ENCODE measurements at regions not wholly inside any gene's neighbourhood (a gene's known extent, or its start where the extent isn't known, plus 50 kb on each side); places are given as distances from the start of the nearest gene placed in this dataset.
A peak's percentile ranks its signal among the peaks of the same experiment; 100 is the strongest.

DNA sequence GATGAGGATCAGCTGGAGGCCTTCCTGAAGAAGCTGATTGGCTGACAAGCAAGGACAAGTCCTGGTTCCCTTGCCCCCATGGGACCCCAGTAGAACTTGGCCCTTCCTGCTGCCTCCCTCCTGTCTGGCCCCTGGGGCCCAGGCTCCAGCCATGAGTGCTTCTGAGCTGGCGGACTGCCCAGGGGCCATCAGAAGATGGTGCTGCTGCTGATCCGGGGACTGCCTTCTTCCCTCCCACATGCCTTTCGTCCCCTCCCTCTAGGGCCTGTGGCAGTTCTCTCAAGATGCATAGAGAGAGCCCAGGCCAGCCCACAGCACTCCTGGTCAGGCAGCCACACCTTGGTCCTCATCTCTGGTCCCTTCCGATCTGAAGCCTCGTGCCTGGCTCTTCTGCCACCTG is 57.9 kb upstream of the PRKACB start:
- no peak overlapping the region for H3K4ac ChIP-seq (ENCODE audit: low read depth, low read length)
- no peak overlapping the region for H2BK120ac ChIP-seq (ENCODE audit: insufficient read depth, low read length, poor library complexity)
- no peaks in the 10 kb centered on the region for H3K9me3 ChIP-seq (ENCODE audit: insufficient read depth, low read depth, low read length)
- no peak overlapping the region for H3K18ac ChIP-seq (ENCODE audit: low read length)
- no peak overlapping the region for H3K14ac ChIP-seq (ENCODE audit: low read length)
- H2AFZ ChIP-seq (ENCODE audit: insufficient read depth, low read length, poor library complexity): no peak overlapping the region
- no peak overlapping the region for H4K8ac ChIP-seq (ENCODE audit: low read depth, low read length)
- no peak overlapping the region for H2BK5ac ChIP-seq (ENCODE audit: low read depth, low read length, poor library complexity)
- no peak overlapping the region for H3K9ac ChIP-seq (ENCODE audit: low read length)
- H3K27ac ChIP-seq (ENCODE audit: low read depth, low read length): no peak overlapping the region
- H2AK5ac ChIP-seq (ENCODE audit: low read length): no peak overlapping the region
- no peaks in the 10 kb centered on the region for H3K79me2 ChIP-seq (ENCODE audit: control insufficient read depth, insufficient read depth, low read length, poor library complexity)
- H3K23ac ChIP-seq (ENCODE audit: low read length): no peak overlapping the region
- no peak for DNase-seq
- H3K4me1 ChIP-seq (ENCODE audit: control insufficient read depth in 1 of 2, insufficient read depth in 2 of 2, low read length in 2 of 2): no peaks in the 10 kb centered on the region
- WGBS (ENCODE audit: extremely low coverage, insufficient coverage, insufficient read length): no CpG with 5 or more reads among the region's 5 CpGs
- no peak overlapping the region for H2BK12ac ChIP-seq (ENCODE audit: low read length)
- no peak overlapping the region for H3K4me3 ChIP-seq (ENCODE audit: low read depth, low read length)
- no peak overlapping the region for H4K12ac ChIP-seq (ENCODE audit: low read depth, low read length)
- no peak overlapping the region for H4K91ac ChIP-seq (ENCODE audit: low read depth, low read length)
- no peaks in the 10 kb centered on the region for H3K27me3 ChIP-seq (ENCODE audit: insufficient read depth, low read length)
- H3K79me1 ChIP-seq (ENCODE audit: low read length): no peaks in the 10 kb centered on the region
- peaks cover 0 to 7% of the 10 kb centered on the region in 2 experiments for H3K36me3 ChIP-seq (ENCODE audit: control insufficient read depth in 1 of 2, insufficient read depth in 2 of 2, low read length in 2 of 2)
- H3K4me2 ChIP-seq (ENCODE audit: low read length): no peak overlapping the region

DNA sequence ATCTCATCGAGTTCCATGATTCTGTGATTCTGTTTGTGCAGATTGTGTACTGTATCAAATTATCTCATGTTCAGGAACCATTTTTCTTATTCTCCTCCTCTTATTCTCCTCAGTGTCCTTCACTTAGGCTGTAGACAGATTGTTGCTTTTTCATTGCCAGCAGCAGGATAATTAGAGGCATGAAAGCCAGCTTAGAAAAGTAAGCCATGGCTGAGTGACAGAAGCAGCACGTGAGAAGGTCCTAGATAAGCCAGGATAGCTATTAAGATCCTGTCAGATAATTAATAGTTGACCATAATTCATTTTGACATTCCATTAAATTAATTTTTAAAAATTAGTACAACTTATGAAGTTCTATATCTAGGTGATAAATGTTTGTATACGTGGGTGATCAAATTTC is 60.8 kb upstream of the PRKACB start:
- no peak overlapping the region for H3K18ac ChIP-seq (ENCODE audit: low read length)
- H2BK12ac ChIP-seq (ENCODE audit: low read length): no peak overlapping the region
- H2AFZ ChIP-seq (ENCODE audit: insufficient read depth, low read length, poor library complexity): no peak overlapping the region
- no peak overlapping the region for H4K12ac ChIP-seq (ENCODE audit: low read depth, low read length)
- H3K79me1 ChIP-seq (ENCODE audit: low read length): peaks cover under 1% of the 10 kb centered on the region
- H4K8ac ChIP-seq (ENCODE audit: low read depth, low read length): no peak overlapping the region
- H4K91ac ChIP-seq (ENCODE audit: low read depth, low read length): no peak overlapping the region
- no peak overlapping the region for H3K14ac ChIP-seq (ENCODE audit: low read length)
- no peaks in the 10 kb centered on the region for H3K4me1 ChIP-seq (ENCODE audit: control insufficient read depth in 1 of 2, insufficient read depth in 2 of 2, low read length in 2 of 2)
- H3K9ac ChIP-seq (ENCODE audit: low read length): no peak overlapping the region
- H3K4me3 ChIP-seq (ENCODE audit: low read depth, low read length): no peak overlapping the region
- no peak overlapping the region for H3K4me2 ChIP-seq (ENCODE audit: low read length)
- H3K79me2 ChIP-seq (ENCODE audit: control insufficient read depth, insufficient read depth, low read length, poor library complexity): peaks cover under 1% of the 10 kb centered on the region
- peaks cover 0 to 7% of the 10 kb centered on the region in 2 experiments for H3K36me3 ChIP-seq (ENCODE audit: control insufficient read depth in 1 of 2, insufficient read depth in 2 of 2, low read length in 2 of 2)
- H3K27me3 ChIP-seq (ENCODE audit: insufficient read depth, low read length): no peaks in the 10 kb centered on the region
- no peak for DNase-seq
- H3K9me3 ChIP-seq (ENCODE audit: insufficient read depth, low read depth, low read length): no peaks in the 10 kb centered on the region
- H3K27ac ChIP-seq (ENCODE audit: low read depth, low read length): no peak overlapping the region
- H2BK120ac ChIP-seq (ENCODE audit: insufficient read depth, low read length, poor library complexity): no peak overlapping the region
- no CpG with 5 or more reads among the region's 3 CpGs for WGBS (ENCODE audit: extremely low coverage, insufficient coverage, insufficient read length)
- no peak overlapping the region for H2AK5ac ChIP-seq (ENCODE audit: low read length)
- no peak overlapping the region for H3K4ac ChIP-seq (ENCODE audit: low read depth, low read length)
- H2BK5ac ChIP-seq (ENCODE audit: low read depth, low read length, poor library complexity): no peak overlapping the region
- H3K23ac ChIP-seq (ENCODE audit: low read length): no peak overlapping the region

DNA sequence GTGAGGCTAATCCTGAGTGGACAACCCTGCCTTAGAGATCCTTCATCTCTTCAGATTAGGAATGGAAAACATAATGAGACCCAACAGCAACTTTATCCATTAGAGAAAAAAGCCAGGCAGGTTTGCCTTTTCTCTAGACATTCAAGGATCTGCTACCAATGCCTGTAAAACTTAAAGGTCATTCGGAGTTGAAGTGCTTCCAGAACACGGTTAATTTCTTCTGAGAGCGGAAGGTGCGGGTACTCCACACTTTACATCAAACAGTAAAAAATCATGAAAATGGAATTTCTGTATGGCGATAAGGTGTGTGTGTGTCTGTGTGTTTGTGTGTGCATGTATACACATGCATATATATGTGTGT is 65.2 kb upstream of the PRKACB start:
- Histone ChIP-seq H3K18ac (ENCODE audit: low read length) (no peak overlapping the region), H3K4me2 (ENCODE audit: low read length) (peak overlapping the region; percentile 93), H2AK5ac (ENCODE audit: low read length) (no peak overlapping the region), H2AFZ (ENCODE audit: insufficient read depth, low read length, poor library complexity) (peak overlapping the region; percentile 99), H4K91ac (ENCODE audit: low read depth, low read length) (no peak overlapping the region), H3K27ac (ENCODE audit: low read depth, low read length) (no peak overlapping the region), H3K23ac (ENCODE audit: low read length) (no peak overlapping the region), H2BK12ac (ENCODE audit: low read length) (no peak overlapping the region), H3K79me1 (ENCODE audit: low read length) (peaks cover 10% of the 10 kb centered on the region), H2BK120ac (ENCODE audit: insufficient read depth, low read length, poor library complexity) (no peak overlapping the region), H2BK5ac (ENCODE audit: low read depth, low read length, poor library complexity) (no peak overlapping the region), H3K36me3 (ENCODE audit: control insufficient read depth in 1 of 2, insufficient read depth in 2 of 2, low read length in 2 of 2) (no peaks in the 10 kb centered on the region), H4K12ac (ENCODE audit: low read depth, low read length) (no peak overlapping the region), H3K27me3 (ENCODE audit: insufficient read depth, low read length) (no peaks in the 10 kb centered on the region), H4K8ac (ENCODE audit: low read depth, low read length) (peak overlapping the region; percentile 11), H3K79me2 (ENCODE audit: control insufficient read depth, insufficient read depth, low read length, poor library complexity) (peaks cover 8% of the 10 kb centered on the region), H3K4ac (ENCODE audit: low read depth, low read length) (no peak overlapping the region), H3K4me3 (ENCODE audit: low read depth, low read length) (peak overlapping the region; percentile 94), H3K9ac (ENCODE audit: low read length) (no peak overlapping the region), H3K14ac (ENCODE audit: low read length) (peak overlapping the region; percentile 4), H3K9me3 (ENCODE audit: insufficient read depth, low read depth, low read length) (no peaks in the 10 kb centered on the region), H3K4me1 (ENCODE audit: control insufficient read depth in 1 of 2, insufficient read depth in 2 of 2, low read length in 2 of 2) (no peaks in the 10 kb centered on the region)
- no peak for DNase-seq
- no CpG with 5 or more reads among the region's 5 CpGs for WGBS (ENCODE audit: extremely low coverage, insufficient coverage, insufficient read length)

DNA sequence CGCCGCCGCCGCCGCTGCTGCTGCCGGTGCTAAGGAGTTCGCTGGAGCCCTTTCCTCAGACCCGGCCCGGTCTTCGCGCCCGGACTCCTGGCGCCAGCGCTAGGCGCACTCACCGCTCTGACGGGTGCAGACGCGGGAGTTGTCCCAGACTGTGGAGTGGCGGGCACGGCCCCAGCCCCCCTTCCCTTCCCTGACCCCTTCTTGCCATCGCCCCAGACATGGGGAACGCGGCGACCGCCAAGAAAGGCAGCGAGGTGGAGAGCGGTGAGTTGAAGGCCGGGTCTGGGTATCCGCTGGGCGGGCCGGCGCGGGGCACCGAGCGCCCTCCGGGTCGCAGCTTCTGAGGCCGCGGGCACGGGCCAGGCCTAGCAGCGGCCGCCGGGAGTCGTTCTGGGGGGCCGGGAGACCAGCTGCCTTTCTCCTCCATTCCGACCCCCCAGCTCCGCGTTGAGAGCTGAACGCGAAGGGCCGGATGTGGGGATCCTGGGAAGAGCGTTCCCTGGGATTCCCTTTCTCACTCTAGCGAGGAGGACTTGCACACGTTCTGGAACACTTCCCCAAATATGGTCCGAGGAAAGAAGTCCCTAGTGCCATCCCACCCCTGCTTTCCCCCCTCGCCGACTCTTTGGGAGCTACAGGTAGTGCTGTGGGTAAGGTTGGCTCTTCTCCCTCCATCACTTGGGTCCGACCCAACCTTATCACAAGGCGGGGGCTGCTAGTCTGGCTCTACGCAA is 65.8 kb upstream of the PRKACB start:
- Histone ChIP-seq H3K27ac (ENCODE audit: low read depth, low read length) (peak overlapping the region; percentile 35), H3K27me3 (ENCODE audit: insufficient read depth, low read length) (no peaks in the 10 kb centered on the region), H3K4me2 (ENCODE audit: low read length) (peak overlapping the region; percentile 93), H3K18ac (ENCODE audit: low read length) (peak overlapping the region; percentile 98), H3K4me3 (ENCODE audit: low read depth, low read length) (peak overlapping the region; percentile 94), H2BK120ac (ENCODE audit: insufficient read depth, low read length, poor library complexity) (peak overlapping the region; percentile 55), H3K9ac (ENCODE audit: low read length) (peak overlapping the region; percentile 83), H3K4me1 (ENCODE audit: control insufficient read depth in 1 of 2, insufficient read depth in 2 of 2, low read length in 2 of 2) (no peaks in the 10 kb centered on the region), H3K79me2 (ENCODE audit: control insufficient read depth, insufficient read depth, low read length, poor library complexity) (peaks cover 8% of the 10 kb centered on the region), H3K79me1 (ENCODE audit: low read length) (peaks cover 10% of the 10 kb centered on the region), H2BK5ac (ENCODE audit: low read depth, low read length, poor library complexity) (peak overlapping the region; percentile 32), H2AFZ (ENCODE audit: insufficient read depth, low read length, poor library complexity) (peak overlapping the region; percentile 99), H3K36me3 (ENCODE audit: control insufficient read depth in 1 of 2, insufficient read depth in 2 of 2, low read length in 2 of 2) (no peaks in the 10 kb centered on the region), H4K91ac (ENCODE audit: low read depth, low read length) (peak overlapping the region; percentile 79), H4K8ac (ENCODE audit: low read depth, low read length) (peak overlapping the region; percentile 82), H4K12ac (ENCODE audit: low read depth, low read length) (peak overlapping the region; percentile 81), H2BK12ac (ENCODE audit: low read length) (no peak overlapping the region), H3K4ac (ENCODE audit: low read depth, low read length) (peak overlapping the region; percentile 68), H2AK5ac (ENCODE audit: low read length) (no peak overlapping the region), H3K23ac (ENCODE audit: low read length) (no peak overlapping the region), H3K9me3 (ENCODE audit: insufficient read depth, low read depth, low read length) (no peaks in the 10 kb centered on the region), H3K14ac (ENCODE audit: low read length) (peak overlapping the region; percentile 82)
- no peak for DNase-seq
- no CpG with 5 or more reads among the region's 61 CpGs for WGBS (ENCODE audit: extremely low coverage, insufficient coverage, insufficient read length)
